Stimulated activated CD4-positive, alpha-beta T cell treated with anti-CD3 and anti-CD28 coated beads, Interleukin-4, amount 100 ng/mL, for 48 hours (primary cell): ENCODE measurements at regions not wholly inside any gene's neighbourhood (a gene's known extent, or its start where the extent isn't known, plus 50 kb on each side); places are given as distances from the start of the nearest gene placed in this dataset.
"Not testable (repeated sequence)": the region's sequence is repeated elsewhere in the genome, so short reads cannot be mapped to it uniquely, and the experiment has no call there.

Experiments
- DNase-seq, 2 donors: peaks; one replicate each; pipeline ENCODE4 v3.0.0-alpha.2; 2020; ENCODE audit warnings: low read depth in 2 of 2

DNA sequence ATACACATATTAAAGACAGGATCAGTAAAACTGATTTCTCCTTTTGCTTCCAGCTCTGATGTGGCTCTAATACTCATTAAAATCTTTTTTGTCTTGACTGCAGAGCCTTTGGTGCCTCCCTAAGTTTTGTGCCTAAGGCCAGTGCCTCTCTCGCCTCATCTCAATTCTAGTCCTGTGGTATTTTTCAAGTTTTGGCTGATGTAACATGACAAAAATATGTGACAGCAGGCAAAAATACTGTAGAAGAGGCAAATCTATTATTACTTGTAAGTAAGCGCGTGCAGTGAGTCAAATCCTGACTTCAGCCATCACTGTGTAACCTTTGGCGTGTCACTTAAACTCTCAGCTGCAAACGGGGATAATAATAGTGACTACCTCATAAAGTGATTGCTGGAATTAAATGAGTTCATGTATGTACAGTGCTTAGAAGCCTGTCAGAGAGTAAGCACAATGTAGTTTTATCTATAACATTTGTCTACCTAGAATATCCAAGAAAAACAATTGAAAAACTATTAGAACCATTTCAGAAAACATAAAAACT lies 74.0 kb downstream of the MAB21L3 start:
- DNase-seq = no peak

DNA sequence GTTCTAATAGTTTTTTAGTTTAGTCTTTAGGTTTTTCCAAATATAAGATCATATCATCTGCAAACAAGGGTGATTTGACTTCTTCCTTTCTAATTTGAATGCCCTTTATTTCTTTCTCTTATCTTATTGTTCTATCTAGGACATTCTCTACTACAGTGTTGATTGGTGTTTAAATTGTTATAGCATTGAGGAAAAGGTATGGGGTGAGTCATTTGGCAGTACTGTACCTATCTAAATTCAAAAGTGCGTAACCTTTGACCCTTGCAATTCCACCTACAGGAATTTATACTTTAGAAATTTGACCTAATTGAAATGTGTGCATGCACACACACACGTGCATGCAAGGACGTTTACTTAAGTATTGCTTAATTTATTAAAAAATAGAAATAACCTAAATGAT lies 78.3 kb downstream of the MAB21L3 start:
- DNase-seq = no peak

DNA sequence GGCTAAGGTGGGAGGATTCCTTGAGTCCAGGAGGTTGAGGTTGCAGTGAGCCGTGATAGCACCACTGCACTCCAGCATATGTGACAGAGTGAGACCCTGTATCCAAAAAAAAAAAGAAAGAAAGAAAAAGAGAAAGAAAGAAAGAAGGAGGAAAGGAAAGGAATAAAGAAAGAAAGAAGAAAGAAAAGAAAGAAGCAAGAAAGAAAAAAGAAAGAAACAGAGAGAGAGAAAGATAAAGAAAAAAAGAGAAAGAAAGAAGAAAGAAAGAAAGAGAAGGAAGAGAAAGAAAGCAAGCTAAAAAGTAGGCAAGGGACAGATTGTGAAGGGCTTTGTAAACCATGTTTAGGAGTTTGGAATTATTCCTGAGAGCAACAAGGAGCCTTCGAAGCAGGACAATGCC lies 80.1 kb downstream of the MAB21L3 start:
- no peak for DNase-seq

DNA sequence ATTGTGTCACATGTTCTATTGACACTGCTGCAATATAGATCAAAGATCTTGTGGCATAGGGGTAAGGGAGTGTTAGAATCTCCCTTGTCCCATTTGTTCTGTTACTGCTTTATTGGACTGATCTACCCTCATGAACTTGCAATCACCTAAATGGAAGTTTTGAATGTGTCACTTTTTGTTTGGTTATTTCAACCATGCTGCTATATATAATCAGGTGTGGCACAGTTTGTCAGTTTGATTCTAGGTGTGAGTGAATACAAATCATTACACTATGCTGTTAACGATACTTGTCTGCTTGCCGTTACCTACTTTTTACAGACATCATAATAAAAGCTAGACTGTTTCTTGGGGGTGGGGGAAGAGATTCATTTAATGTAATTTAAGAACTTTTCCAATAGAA lies 82.6 kb downstream of the MAB21L3 start:
- no peak for DNase-seq

DNA sequence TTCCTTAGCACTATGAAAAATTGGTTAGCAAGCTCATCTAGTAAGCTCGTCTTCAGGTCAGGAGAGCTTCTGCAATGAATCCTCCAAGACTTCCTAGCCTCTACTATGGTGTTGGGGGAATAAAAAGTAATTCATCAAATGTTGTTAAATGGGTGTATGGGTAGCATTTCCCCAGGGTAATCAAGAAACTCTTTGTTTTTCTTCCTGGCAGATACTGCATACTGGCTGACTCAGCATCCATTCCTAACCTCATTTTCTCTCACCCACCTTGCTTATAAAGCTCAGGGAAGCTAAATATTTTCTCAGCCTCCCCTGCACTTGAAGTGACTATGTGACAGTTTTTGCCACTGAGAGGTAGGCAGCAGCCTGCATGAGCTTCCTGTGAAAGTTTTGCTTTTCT lies 83.4 kb downstream of the MAB21L3 start:
- no peak for DNase-seq

DNA sequence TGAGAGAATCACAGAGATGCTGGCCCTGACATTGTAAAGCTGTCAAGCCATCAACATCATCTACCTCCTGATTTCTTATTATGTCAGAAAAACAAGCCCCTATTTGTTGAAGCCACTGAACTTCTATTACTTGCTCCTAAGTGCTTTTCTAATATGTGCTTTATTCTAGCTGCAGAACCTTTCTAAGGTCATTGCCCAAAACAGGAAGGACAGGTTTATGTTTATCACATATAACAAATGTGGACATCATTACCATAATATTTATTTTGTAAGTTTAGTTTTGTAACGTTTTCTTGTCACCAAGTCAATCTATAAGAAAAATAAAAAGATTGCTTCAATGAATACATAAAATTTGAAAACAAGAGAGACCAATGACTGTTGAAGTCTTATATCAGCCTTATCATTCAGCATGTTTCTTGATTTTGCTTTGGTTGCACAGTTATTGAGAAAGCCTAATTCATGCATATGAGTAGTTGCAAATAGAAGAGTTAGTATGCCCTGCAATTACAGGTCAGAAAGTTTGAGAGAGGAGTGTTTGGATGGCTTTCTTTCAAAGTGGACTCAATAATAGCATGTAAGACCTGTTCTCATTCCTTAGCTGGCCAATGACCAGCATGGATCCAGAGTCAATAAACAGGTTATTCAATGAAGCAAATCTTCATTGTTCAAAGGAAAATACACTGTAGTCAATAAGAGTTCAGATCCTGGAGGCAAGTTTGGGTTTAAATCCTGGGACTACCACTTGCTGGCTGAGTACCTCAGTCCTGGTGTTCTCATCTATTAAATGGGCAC lies 84.1 kb downstream of the MAB21L3 start:
- DNase-seq = no peak

DNA sequence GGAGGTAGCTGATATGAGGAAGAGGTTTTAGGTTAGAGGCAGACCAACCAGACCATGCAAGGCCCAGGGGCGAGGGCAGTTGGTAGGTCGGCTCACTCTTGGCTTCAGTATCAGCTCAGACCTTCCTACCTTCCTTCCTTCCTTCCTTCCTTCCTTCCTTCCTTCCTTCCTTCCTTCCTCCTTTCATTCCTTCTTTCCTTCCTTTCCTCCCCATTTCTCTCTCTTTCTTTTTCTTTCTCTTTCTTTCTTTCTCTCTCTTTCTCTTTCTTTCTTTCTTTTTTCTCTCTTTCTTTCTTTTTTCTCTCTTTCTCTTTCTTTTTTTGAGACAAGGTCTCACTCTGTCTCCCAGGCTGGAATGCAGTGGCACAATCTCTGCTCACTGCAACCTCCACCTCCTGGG lies 89.1 kb downstream of the MAB21L3 start:
- DNase-seq = not testable (repeated sequence)

DNA sequence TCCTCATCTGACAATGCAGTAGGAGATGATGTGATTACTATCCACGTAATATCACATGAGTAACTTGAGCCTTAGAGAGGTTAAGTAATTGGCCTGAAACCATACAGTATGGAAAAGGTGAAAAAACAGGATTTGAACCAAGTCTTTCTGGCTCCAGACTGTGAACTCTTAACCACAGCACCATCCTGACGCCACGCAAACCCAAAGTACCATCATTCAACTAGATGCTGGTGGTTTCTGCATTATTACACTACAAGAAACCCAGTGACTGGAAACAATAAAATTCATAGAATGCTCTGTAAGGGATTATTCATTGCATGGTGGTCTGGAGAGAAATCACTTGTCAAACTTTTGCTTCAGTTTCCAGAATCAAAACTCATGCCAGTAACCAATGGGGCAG lies 90.7 kb downstream of the MAB21L3 start:
- DNase-seq = no peak

DNA sequence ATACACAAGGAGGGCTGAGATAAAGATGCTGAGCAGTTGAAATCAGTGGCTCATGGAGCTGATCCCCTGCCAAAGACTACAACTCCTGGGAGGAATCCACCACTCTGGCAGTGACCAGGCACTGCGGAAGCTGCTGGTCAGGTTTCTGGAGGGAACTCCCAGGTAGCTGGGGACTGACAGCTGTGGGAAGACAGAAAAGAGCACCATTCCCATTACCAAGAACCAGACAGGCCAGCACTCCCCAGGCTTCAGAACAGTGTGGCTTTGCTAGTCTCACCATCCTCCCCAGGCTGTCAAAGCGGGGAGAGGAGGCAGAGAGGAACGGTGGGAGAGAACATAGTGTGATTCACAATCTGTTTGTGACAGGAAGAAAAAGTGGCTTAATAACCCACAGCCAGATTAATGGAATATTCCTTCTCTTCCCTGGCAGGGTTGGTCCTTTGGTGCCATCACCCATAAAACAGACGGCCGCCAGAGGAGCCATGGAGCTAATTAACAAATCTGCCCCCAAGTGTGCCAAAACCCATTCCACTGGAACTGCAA lies 92.1 kb downstream of the MAB21L3 start:
- DNase-seq = no peak

DNA sequence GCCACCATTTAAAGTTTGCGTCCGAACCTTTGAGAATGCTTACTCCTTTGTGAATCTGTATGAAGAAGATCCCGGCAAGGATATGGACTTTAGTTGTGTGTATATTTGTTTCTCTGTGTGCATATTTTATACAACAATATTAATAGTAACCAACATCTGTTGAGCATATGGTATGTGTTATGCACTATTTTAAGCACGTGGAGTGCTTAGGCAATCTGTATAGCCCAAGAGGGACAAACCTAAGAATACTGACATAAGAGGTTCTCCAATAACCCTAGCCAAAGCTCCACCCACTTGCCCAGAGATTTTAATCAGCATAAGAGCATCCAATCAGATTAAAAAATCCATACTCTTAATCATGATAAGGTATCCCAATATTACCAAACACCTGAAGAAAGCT lies 92.7 kb downstream of the MAB21L3 start:
- no peak for DNase-seq

DNA sequence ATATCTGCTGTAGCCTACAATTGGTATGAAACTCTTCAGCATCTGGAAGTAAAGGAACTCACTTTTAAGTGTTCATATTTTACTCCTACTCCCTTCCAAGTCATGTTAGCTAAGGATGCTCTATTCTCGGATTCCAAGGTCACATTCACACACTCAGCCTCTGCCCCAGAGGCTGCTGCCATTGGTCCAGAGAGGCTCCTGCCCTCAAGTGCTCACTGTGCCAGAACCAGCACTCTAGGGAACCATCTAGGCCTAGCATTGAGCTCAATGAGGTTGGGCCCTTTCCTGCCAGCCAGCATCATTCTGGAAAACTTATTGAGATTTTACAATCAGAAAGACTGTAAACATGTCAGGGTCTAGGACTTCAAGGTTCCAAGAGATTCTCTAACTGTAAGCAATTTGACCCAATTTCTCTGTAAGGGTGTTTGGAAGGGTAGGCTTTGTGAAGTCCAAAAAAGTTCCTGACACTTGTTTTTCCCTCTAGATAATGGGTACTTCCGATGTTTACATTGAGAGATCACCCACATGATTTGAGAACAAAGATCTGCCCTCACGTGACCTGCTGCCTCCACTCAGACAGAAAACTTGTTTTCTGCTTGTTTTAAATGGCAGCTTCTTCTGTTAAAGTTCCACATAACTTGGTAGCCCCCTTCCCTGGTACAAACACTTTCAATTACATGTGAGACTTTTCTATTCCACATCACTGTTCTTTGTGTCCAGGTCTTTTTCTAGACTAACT lies 94.9 kb downstream of the MAB21L3 start:
- DNase-seq = no peak

DNA sequence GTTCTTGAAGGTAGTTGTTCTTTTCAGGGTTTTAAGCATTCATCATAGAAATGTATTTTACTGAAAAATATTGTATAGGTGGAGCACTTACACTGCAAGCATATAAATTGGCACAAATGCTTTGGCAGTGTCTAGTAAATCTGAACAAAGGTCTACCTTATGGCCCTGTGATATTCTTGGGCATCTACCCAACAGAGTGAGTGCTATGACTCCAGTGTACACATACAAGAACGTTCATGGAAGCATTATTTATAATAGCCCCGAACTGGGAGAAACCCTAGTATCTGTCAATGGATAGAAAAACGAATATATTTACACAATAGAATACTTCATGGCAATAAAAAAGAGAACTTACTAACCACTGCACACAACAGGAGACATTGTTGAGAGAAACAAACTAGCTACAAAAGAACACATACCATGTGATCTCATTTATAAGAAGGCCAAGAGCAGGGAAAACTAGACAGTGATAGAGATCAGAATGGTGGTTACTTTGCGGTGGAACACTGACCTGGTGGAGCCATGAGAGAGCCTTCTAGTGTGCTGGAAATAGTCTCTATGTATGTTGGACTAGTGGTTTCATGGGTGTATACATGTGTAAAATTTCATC lies 96.0 kb downstream of the MAB21L3 start:
- no peak for DNase-seq

DNA sequence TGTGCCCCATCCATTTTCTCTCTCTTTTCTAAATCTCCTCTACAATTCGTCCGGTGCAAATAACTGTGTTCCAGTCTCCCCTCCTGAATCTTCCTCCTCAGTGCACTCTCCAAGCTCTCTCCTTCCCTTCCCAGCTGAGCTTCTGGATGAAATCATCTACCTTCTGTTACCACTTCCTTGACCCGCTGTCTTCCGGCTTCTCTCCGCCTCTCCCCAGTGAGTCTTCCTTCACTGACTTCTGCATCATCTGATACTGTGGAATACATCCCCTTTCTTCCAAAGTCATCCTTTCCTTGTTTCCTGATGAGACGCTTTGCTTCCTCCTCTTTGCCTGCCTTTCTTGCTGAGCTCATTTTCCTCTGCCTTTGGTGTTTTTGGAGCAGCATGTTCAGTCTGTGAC lies 96.9 kb downstream of the MAB21L3 start:
- DNase-seq = no peak

DNA sequence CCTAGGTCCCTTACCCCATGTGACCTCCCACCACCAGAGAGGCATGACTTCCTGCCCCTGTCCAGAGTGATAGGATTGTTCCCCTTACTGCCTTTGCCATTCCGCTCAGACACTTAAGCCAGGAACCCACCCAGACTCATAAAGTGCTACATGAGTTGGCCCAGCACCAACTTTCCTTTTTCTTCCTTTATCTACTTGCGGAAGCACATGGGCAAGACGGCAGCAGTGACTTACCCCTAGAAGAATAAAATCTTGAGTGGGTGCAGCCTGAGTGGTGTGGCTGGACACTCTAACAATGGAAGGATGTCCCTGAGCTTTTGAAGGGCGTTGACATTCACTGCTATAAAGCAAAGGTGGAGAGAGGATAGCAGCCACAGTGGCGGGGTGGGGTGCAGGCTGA lies 100.1 kb downstream of the MAB21L3 start:
- DNase-seq = no peak

DNA sequence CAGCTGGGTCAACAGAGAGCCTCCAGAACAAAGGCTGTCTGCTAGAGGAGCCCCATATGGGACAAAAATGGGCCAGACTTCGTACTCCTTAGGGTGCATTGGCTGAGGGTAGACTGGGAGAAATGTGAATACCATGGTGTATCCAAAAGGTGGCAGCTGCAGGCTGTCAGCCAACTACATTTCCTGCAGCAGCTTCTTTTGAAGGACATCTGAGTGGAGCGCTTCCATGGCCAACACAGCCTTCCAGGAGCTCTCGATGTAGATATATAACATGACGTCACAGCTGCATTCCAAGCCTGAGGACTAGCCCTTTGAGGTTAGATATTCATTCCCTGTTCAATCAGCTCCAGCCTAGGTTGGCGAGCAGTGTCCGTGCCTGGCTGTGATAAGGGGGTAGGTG lies 107.7 kb downstream of the MAB21L3 start:
- DNase-seq = no peak

DNA sequence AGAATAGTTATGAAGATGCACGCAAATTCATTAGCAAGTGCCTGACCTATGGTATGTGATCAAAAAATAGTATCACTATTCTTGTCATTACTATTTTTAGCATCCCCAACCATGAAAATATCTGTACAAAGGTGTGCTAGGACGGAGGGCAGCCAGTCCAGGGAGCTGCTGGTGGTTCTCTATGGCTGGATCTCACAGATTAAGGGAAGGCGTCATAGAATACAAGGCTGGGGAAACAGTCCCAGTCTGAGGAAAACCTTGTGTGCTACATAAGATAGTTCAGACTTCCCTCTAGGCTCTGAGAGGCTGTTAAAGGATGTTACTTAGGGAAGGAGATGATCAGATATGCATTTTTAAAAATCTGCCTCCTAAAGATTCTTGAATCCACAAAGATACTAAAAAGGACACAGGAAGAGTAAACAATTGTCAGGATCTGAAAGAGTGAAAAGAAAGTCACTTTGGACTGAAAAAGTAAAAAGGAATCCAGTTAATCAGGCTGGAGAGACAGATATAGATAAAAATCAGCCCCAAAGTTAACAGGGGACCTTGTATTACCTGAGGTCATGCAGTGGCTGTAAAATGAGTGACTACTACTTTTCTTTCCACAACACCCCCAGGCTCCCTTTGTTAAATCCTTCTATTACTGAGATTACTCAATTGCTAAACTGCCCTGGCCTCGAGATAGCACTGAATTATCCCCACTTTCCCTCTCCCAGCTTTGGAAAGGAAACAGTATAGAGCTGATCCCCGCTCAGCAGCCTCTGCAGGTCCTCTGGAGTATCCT lies 108.6 kb downstream of the MAB21L3 start:
- DNase-seq = no peak

DNA sequence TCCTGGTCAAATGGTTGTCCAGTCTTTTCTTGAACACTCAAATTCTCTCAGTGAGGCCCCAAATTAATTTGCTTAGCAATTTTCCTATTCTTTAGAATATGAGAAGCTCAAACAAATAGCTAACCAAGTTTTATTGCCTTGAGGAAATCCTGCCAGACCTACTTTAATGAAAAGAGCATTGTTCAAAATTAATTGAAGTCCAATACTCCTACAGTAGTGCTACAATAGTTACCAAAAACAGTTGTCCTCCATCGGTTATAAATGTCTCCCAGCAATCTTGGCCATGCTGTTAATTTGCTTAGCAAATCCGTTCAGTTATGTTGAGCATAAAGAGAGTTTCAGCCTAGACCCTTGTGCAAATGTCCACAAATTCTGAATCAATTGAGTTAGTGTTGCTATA lies 112.9 kb downstream of the MAB21L3 start:
- DNase-seq = no peak

DNA sequence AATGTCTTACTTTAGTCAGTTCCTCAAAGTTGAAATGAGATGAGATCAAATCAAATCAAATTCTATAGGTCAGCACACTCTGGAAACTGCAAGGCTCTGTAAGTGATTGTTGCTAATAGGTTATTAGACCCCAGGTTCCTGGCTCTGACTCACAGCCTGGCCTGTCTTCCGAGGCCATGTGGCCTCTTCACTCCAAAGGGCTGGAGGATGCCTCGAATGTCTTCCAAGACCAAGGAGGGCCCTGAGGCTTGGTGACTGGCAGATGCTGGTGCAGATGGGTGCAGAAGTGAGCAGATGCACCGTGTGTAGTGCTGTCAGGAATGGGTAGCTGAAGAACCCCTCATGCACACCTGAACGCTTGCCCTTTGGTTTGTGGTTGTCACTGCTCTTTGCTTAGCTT lies 113.4 kb downstream of the MAB21L3 start:
- no peak for DNase-seq

DNA sequence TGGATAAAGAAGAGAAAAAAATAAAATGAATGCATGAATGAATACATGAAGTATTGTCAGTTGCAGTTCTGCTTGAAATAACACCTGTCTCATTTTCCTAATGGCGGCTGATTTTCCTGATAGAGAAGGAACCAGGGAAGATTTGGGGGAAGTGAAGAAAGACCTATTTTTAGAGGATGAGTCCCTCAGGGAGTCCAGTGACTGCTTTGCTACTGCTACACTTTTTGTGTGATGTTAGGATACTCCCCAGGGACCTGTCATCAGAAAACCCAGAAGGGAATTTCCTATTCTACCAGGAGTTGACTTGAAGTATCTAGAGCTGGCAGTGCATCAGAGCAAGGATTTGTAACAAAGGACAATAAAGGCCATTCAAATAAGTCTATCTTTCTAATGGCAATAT lies 114.8 kb downstream of the MAB21L3 start:
- DNase-seq = no peak

DNA sequence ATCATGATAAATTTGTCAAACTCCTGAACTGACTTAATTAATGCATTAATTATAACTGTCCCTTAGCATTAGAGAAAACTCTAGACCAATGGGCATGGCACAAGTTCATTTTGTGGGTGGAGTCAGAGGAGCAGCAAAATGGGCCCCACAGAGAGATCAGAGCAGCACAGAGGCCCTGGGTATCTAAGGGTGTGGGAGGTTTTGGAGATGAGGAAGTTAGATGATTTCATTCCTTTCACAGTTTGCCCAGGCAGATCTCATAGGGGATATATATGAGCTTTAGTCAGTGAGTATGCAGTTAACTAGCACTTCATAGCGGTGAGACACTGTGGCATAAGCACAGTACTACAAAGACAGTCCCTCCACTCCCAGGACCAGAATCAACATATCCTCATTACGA lies 117.3 kb downstream of the MAB21L3 start:
- no peak for DNase-seq

DNA sequence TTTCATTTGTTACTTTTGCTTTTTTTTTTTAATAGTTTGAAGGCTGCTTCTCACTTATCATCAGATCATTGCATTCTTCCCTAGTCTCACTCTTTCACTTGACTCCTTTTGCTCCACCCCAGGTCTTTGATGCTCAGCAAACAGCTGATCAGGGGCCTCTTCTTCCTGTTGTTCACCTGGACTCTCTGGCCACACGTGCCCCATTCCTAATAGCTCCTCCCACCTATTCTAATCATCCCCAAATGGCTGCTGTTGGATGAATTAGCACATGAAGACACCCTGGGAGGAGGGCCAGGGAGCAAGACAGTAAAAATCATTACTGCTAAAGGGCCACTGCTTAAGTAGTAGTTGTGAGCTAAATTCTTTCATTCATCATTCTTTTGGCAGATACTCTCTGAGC lies 119.5 kb downstream of the MAB21L3 start:
- DNase-seq = no peak

DNA sequence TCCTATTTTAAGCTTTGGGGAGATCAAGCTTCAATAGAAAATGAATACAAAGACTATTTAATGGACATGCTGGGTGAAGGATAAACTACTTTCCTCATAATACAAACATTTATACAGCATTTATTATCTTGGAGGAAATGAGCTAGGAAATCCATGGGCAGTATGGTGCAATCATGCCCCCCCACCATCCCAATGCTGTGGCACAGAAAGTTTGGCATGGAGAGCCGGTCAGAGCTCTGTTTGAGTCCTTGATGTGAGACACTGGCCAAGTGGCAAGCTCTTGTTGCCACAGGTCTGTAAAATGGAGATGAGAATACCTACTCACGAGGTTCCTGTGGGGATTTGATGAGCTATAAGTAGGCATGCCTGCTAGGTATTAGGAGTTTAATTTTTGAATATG lies 120.6 kb downstream of the MAB21L3 start:
- no peak for DNase-seq
